8988T (cell line): ENCODE measurements at regions not wholly inside any gene's neighbourhood (a gene's known extent, or its start where the extent isn't known, plus 50 kb on each side); places are given as distances from the start of the nearest gene placed in this dataset.

ENCODE experiments used
- DNase-seq: peaks from one replicate; pipeline ENCODE4 v3.0.0; 2011

GRCh38 chr20:21812379-21812778, 106.9 kb downstream of the PAX1 start:
- no peak for DNase-seq

- DNase-seq, result no peak
Measured at GRCh38 chr20:21809961-21810523, 104.6 kb downstream of the PAX1 start.

DNA sequence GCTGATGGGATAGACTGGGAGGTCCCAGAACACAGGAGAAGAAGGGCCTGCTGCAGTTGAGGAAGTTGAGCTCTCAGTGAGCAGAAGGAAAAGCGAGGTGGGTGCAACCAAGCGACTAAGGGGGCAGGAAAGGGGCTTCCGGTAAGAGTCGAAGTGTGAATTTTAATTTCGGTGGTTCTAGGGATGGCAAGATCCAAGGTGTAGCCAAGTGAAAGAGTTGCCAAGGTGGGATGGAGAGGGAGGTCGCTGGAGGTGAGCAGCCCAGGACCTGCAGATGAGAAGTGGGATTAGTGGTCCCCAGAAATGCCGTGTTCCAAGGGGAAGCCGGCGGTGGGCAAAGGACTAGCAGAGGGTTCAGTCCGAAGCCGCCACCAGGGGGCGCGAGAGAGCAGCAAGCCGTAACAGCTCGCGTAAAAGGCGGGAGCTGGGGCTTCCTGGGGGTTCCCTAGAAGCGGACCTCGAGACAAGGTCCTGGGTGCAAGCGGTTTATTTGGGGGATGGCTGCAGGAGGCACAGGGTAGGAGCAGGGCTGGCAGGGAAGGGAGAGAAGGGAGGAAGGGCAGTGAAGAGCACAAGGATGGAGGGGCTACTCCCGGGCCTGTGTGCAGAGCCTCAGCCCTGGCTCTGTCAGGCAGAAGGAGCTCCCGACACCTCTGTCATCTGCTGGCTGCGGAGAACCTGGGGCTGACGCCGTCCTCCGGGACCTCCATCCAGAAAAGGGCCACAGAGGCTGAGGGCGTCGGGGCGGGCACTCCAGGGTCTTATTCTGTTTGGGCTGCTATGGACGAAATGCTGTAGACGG, 103.6 kb downstream of the PAX1 start:
- no peak for DNase-seq

DNA sequence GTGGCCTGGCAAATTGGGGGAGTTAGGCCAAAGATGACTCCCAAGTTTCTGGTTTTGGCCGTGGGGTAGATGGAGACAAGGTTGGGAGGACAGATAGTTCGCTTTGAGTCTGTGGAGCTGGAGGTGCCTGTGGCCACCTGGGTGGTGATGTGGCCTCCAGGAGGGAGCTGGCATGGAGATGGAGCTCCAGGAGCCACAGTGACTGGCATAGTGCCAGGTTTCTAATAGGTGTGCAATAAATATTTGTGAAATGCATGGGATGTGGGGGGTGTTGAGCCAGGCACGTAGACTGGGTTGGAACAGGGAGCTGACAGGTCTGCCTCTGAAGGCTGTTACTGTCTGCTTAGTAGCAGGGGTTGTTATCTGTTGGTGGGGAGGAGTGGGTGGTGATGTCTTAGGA, 102.7 kb downstream of the PAX1 start:
- no peak for DNase-seq

DNA sequence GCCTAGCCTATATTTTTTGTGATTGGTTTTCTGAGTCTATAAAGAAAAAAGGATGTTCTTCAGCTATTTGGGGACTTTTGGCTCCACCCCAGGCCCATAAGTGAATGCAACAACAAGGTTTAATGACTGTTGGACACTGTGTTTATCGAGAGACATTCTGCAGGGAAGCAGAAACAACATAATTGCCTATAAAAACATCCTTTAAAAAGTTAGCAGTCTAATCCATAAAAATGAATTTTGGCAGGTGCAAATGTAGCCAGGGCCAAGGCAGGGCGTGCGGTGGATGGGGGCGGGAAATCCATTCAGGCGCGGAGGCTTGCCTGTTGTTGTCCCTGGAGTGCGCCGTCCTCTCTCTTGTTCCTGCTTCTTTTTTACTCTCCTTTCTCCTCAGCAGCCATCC, 99.3 kb downstream of the PAX1 start:
- DNase-seq, result no peak

DNA sequence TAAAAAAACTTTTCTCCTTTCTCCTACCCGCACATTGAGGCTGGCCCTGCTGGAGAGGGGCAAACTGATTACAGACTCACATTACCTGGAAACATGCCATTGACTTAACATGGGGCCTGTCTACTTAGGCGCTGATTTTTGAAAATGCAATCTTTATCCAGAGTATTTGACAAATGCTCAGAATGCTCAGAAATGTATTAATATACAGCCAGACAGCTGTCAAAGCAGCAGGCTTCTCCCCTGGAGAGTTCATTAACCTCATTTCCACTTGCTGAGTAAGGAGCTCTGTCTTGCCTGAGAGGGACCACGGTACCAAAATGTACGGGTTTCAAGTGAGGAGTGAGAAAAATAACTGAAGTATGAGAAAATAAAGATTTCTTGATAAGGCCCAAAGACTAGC, 95.7 kb downstream of the PAX1 start:
- DNase-seq, result no peak

DNA sequence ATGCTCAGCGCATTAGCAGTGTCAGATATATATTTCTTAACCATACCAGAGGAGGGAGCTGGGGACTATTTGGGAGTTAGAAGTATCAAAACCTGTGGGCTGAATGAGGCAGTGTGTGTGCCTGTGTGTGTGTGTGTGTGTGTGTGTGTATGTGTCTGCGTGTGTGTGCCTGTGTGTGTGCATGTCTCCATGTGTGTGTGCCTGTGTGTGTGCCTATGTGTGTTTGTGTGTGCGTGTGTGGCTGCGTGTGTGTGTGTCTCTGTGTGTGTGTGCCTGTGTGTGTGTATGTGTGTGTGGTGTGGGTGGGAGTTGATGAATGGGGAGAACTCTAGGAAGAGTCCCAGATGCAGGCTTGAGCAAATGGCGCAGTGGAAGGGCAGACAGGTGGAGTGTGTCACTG, 92.9 kb downstream of the PAX1 start:
- no peak for DNase-seq

GRCh38 chr20:21796059-21796458, 90.6 kb downstream of the PAX1 start:
- no peak for DNase-seq

DNA sequence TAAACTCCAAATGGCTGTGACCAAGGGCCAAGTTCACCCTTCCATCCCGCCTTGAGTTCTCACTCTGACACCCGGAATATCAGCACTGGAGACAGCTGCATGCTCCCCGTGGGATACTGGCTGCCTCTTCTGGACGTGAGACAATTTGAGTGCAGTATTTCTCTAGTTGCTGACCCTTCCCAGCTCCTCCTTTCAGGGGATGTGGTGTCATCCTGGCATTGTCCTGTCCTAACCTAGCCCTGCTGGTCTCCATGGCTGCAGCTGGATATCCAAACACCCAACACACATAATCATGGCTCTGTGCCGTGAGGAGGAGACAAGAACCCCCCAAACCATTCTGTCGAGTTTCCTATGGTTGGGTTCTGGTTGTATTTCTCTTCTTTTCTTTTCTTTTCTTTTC, 82.6 kb downstream of the PAX1 start:
- DNase-seq, result no peak

- no peak for DNase-seq
Measured at GRCh38 chr20:21781446-21782075, 76.1 kb downstream of the PAX1 start.

DNA sequence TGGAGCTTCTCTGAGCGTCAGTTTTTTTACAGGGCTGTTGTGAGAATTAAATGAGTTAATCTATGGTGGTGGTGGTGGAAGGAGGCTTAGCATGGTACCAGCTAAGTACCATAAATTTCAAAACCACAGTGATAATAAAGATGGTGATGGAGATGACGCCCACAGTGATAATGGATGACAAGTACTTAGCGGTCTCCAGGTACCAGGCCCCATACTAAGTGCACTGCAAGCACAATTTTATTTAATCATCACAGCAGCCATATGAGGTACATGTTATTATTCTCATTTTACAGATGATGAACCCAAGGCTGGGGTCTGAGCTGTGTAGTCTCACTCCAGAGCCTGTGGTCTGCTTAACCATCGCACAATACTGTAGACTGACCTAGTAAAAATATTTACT, 75.1 kb downstream of the PAX1 start:
- DNase-seq, result no peak
